ENCODE measurements at regions not wholly inside any gene's neighbourhood (a gene's known extent, or its start where the extent isn't known, plus 50 kb on each side); places are given as distances from the start of the nearest gene placed in this dataset.

- no peak for TF ChIP-seq CTCF (IDR thresholded peaks at IDR 0.05)
- TF ChIP-seq POLR2A (IDR thresholded peaks at IDR 0.05), result no peak
Observed at GRCh38 chr4:25538430-25538829, 117.2 kb upstream of the SLC34A2 start.

Measured in breast epithelium (tissue), 3 donors.